ENCODE measurements at regions not wholly inside any gene's neighbourhood (a gene's known extent, or its start where the extent isn't known, plus 50 kb on each side); places are given as distances from the start of the nearest gene placed in this dataset.

GRCh38 chr1:22241811-22242210 is 98.9 kb upstream of the WNT4 start:
- H3K27ac ChIP-seq = no peak overlapping the region
- TF ChIP-seq CTCF (IDR thresholded peaks at IDR 0.05; ENCODE audit: low read depth, low read length, missing control alignments) = no peak
- H3K36me3 ChIP-seq (replicated peaks) = no peaks in the 10 kb centered on the region
- H3K4me3 ChIP-seq (ENCODE audit: low read depth, low read length) = no peak overlapping the region
- peaks cover 3% of the 10 kb centered on the region for H3K27me3 ChIP-seq (replicated peaks)
- DNase-seq = no peak
- in situ Hi-C loops (cut with HindIII; ENCODE audit: low pct_ligation_motif_present, low sequenced_read_pairs) = no loop called here

GRCh38 chr1:22245100-22245650 is 102.3 kb upstream of the WNT4 start:
- in situ Hi-C loops (cut with HindIII; ENCODE audit: low pct_ligation_motif_present, low sequenced_read_pairs) = no loop called here
- no peak for DNase-seq
- no peaks in the 10 kb centered on the region for H3K36me3 ChIP-seq (replicated peaks)
- no peak for TF ChIP-seq CTCF (IDR thresholded peaks at IDR 0.05; ENCODE audit: low read depth, low read length, missing control alignments)
- H3K27me3 ChIP-seq (replicated peaks) = peaks cover 13% of the 10 kb centered on the region
- H3K4me3 ChIP-seq (ENCODE audit: low read depth, low read length) = no peak overlapping the region
- H3K27ac ChIP-seq = no peak overlapping the region

GRCh38 chr1:22245726-22246125 is 102.8 kb upstream of the WNT4 start:
- no peaks in the 10 kb centered on the region for H3K36me3 ChIP-seq (replicated peaks)
- no peak for DNase-seq
- H3K4me3 ChIP-seq (ENCODE audit: low read depth, low read length) = no peak overlapping the region
- TF ChIP-seq CTCF (IDR thresholded peaks at IDR 0.05; ENCODE audit: low read depth, low read length, missing control alignments) = no peak
- in situ Hi-C loops (cut with HindIII; ENCODE audit: low pct_ligation_motif_present, low sequenced_read_pairs) = no loop called here
- peaks cover 15% of the 10 kb centered on the region for H3K27me3 ChIP-seq (replicated peaks)
- no peak overlapping the region for H3K27ac ChIP-seq

- H3K27me3 ChIP-seq (replicated peaks) = peaks cover 21% of the 10 kb centered on the region
- no peak overlapping the region for H3K4me3 ChIP-seq (ENCODE audit: low read depth, low read length)
- in situ Hi-C loops (cut with HindIII; ENCODE audit: low pct_ligation_motif_present, low sequenced_read_pairs) = no loop called here
- DNase-seq = no peak
- no peaks in the 10 kb centered on the region for H3K36me3 ChIP-seq (replicated peaks)
- no peak for TF ChIP-seq CTCF (IDR thresholded peaks at IDR 0.05; ENCODE audit: low read depth, low read length, missing control alignments)
- no peak overlapping the region for H3K27ac ChIP-seq
Measured at GRCh38 chr1:22246755-22247480, 104.0 kb upstream of the WNT4 start.

- H3K4me3 ChIP-seq (ENCODE audit: low read depth, low read length) = no peak overlapping the region
- no peaks in the 10 kb centered on the region for H3K36me3 ChIP-seq (replicated peaks)
- no peak for DNase-seq
- no peak overlapping the region for H3K27ac ChIP-seq
- in situ Hi-C loops (cut with HindIII; ENCODE audit: low pct_ligation_motif_present, low sequenced_read_pairs) = no loop called here
- H3K27me3 ChIP-seq (replicated peaks) = peaks cover 26% of the 10 kb centered on the region
- TF ChIP-seq CTCF (IDR thresholded peaks at IDR 0.05; ENCODE audit: low read depth, low read length, missing control alignments) = no peak
Measured at GRCh38 chr1:22247527-22248245, 104.8 kb upstream of the WNT4 start.
